Naive thymus-derived CD8-positive, alpha-beta T cell (primary cell): ENCODE measurements at regions not wholly inside any gene's neighbourhood (a gene's known extent, or its start where the extent isn't known, plus 50 kb on each side); places are given as distances from the start of the nearest gene placed in this dataset.

ENCODE experiments used
- ATAC-seq, 2 donors: fragments of 150-1000 bp; cut with Tn5 transposase in 1 of 2; sonication (Bioruptor Pico), chemical (Tn5 transposase) in 1 of 2; 1 replicate in 1 of 2; 2 replicates in 1 of 2; pipeline ENCODE4 v1.10.0; 2021; ENCODE audit warnings: mild to moderate bottlenecking in 2 of 2, moderate library complexity in 2 of 2
- POLR2A ChIA-PET: fragments of 350-600 bp; sonication (Branson Sonifier 250); formaldehyde crosslinking; loops from one replicate; lab custom pipeline; 2021; ENCODE audit warnings: antibody characterized with exemption; lab: Charles Lee
- DNase-seq, 10 donors: peaks; one replicate each; pipeline versions ENCODE4 v3.0.0 to v3.0.0-alpha.2; 2020 to 2022
- H3K27ac Mint-ChIP-seq, 10 donors: one replicate each; pipeline ENCODE4 v1.8.0; 2020 to 2022; ENCODE audit warnings: mild to moderate bottlenecking in 10 of 10, mixed read lengths in 10 of 10, moderate library complexity in 4 of 10, inconsistent platforms in 1 of 10
- H3K27me3 Mint-ChIP-seq, 5 donors: one replicate each; pipeline ENCODE4 v1.8.0; 2021 to 2022; ENCODE audit warnings: mixed read lengths in 5 of 5
- H3K36me3 Mint-ChIP-seq, 3 donors: one replicate each; pipeline ENCODE4 v1.8.0; 2020 to 2022; ENCODE audit warnings: mixed read lengths in 3 of 3, mild to moderate bottlenecking in 2 of 3, inconsistent platforms in 1 of 3
- H3K4me1 Mint-ChIP-seq, 4 donors: one replicate each; pipeline ENCODE4 v1.8.0; 2021 to 2022; ENCODE audit warnings: mixed read lengths in 4 of 4
- H3K4me3 Mint-ChIP-seq, 10 donors: one replicate each; pipeline ENCODE4 v1.8.0; 2020 to 2022; ENCODE audit warnings: mild to moderate bottlenecking in 10 of 10, mixed read lengths in 10 of 10, moderate library complexity in 6 of 10, inconsistent platforms in 1 of 10
- H3K9me3 Mint-ChIP-seq, 9 donors: one replicate each; pipeline ENCODE4 v1.8.0; 2020 to 2022; ENCODE audit warnings: mixed read lengths in 9 of 9, mild to moderate bottlenecking in 3 of 9, inconsistent platforms in 1 of 9, moderate library complexity in 1 of 9

GRCh38 chr10:33460505-33461294, 126.2 kb upstream of the NRP1 start:
- no peak for ATAC-seq
- Mint-ChIP-seq H3K36me3 (no peaks in the 10 kb centered on the region), H3K4me3 (no peak overlapping the region), H3K9me3 (no peaks in the 10 kb centered on the region), H3K27ac (no peak overlapping the region), H3K27me3 (peaks cover 0 to 4% (median 0%) of the 10 kb centered on the region in 5 donors), H3K4me1 (no peaks in the 10 kb centered on the region)
- no peak for DNase-seq
- POLR2A ChIA-PET = no interaction called here

GRCh38 chr10:33459602-33460001, 125.1 kb upstream of the NRP1 start:
- no peaks in the 10 kb centered on the region for H3K4me1 Mint-ChIP-seq

GRCh38 chr10:33455029-33455428, 120.6 kb upstream of the NRP1 start:
- H3K4me1 Mint-ChIP-seq = no peaks in the 10 kb centered on the region
- POLR2A ChIA-PET = no interaction called here
- DNase-seq = no peak
- no peak overlapping the region for H3K27ac Mint-ChIP-seq
- no peak overlapping the region for H3K4me3 Mint-ChIP-seq
- H3K9me3 Mint-ChIP-seq = peaks cover 0 to 10% (median 4%) of the 10 kb centered on the region in 9 donors
- H3K27me3 Mint-ChIP-seq = peaks cover 0 to 5% (median 0%) of the 10 kb centered on the region in 5 donors
- no peak for ATAC-seq
- H3K36me3 Mint-ChIP-seq = peaks cover 0 to 6% (median 2%) of the 10 kb centered on the region in 3 donors

More at GRCh38 chr10:33459602-33460001, 125.1 kb upstream of the NRP1 start:
- ATAC-seq = no peak
- Mint-ChIP-seq H3K4me3 (no peak overlapping the region), H3K27ac (no peak overlapping the region), H3K36me3 (no peaks in the 10 kb centered on the region), H3K9me3 (no peaks in the 10 kb centered on the region), H3K27me3 (peaks cover 0 to 4% (median 0%) of the 10 kb centered on the region in 5 donors)
- POLR2A ChIA-PET = no interaction called here
- DNase-seq = no peak

GRCh38 chr10:33454554-33454953, 120.1 kb upstream of the NRP1 start:
- POLR2A ChIA-PET = no interaction called here
- Mint-ChIP-seq H3K27ac (no peak overlapping the region), H3K9me3 (peaks cover 0 to 10% (median 4%) of the 10 kb centered on the region in 9 donors), H3K4me1 (no peaks in the 10 kb centered on the region), H3K27me3 (peaks cover 0 to 6% (median under 1%) of the 10 kb centered on the region in 5 donors), H3K36me3 (peaks cover 0 to 6% (median 2%) of the 10 kb centered on the region in 3 donors), H3K4me3 (no peak overlapping the region)
- no peak for DNase-seq
- ATAC-seq = no peak

- Mint-ChIP-seq H3K27me3 (peaks cover 0 to 9% (median 3%) of the 10 kb centered on the region in 5 donors), H3K4me3 (no peak overlapping the region), H3K36me3 (peaks cover 0 to 6% (median 2%) of the 10 kb centered on the region in 3 donors), H3K9me3 (peaks cover 0 to 10% (median 4%) of the 10 kb centered on the region in 9 donors), H3K4me1 (no peaks in the 10 kb centered on the region), H3K27ac (no peak overlapping the region)
- ATAC-seq (no peak), DNase-seq (no peak)
- POLR2A ChIA-PET = no interaction called here
Measured at GRCh38 chr10:33453081-33454025, 118.9 kb upstream of the NRP1 start.

GRCh38 chr10:33448421-33449140, 114.1 kb upstream of the NRP1 start:
- Mint-ChIP-seq H3K9me3 (peaks cover 0 to 10% (median 4%) of the 10 kb centered on the region in 9 donors), H3K4me3 (no peak overlapping the region), H3K27me3 (peaks cover 0 to 21% (median 3%) of the 10 kb centered on the region in 5 donors), H3K36me3 (peaks cover 0 to 6% (median 2%) of the 10 kb centered on the region in 3 donors), H3K4me1 (no peaks in the 10 kb centered on the region), H3K27ac (no peak overlapping the region)
- no peak for ATAC-seq
- DNase-seq = no peak
- POLR2A ChIA-PET = no interaction called here

GRCh38 chr10:33441561-33441960, 107.1 kb upstream of the NRP1 start:
- H3K4me3 Mint-ChIP-seq = no peak overlapping the region
- peaks cover 0 to 4% (median 0%) of the 10 kb centered on the region in 9 donors for H3K9me3 Mint-ChIP-seq
- peaks cover 11 to 26% (median 13%) of the 10 kb centered on the region in 5 donors for H3K27me3 Mint-ChIP-seq
- H3K36me3 Mint-ChIP-seq = peaks cover 0 to 5% (median 0%) of the 10 kb centered on the region in 3 donors
- POLR2A ChIA-PET = no interaction called here
- H3K4me1 Mint-ChIP-seq = no peaks in the 10 kb centered on the region
- no peak for ATAC-seq
- DNase-seq = no peak
- no peak overlapping the region for H3K27ac Mint-ChIP-seq

GRCh38 chr10:33434933-33435332, 100.5 kb upstream of the NRP1 start:
- H3K4me3 Mint-ChIP-seq = no peak overlapping the region
- DNase-seq (no peak), ATAC-seq (no peak)
- POLR2A ChIA-PET = no interaction called here
- no peak overlapping the region for H3K27ac Mint-ChIP-seq
- H3K4me1 Mint-ChIP-seq = no peaks in the 10 kb centered on the region
- peaks cover 0 to 5% (median 0%) of the 10 kb centered on the region in 3 donors for H3K36me3 Mint-ChIP-seq
- H3K27me3 Mint-ChIP-seq = peaks cover 9 to 19% (median 13%) of the 10 kb centered on the region in 5 donors
- peaks cover 0 to 4% (median 0%) of the 10 kb centered on the region in 9 donors for H3K9me3 Mint-ChIP-seq

GRCh38 chr10:33428682-33429081, 94.2 kb upstream of the NRP1 start:
- no peaks in the 10 kb centered on the region for H3K9me3 Mint-ChIP-seq
- H3K36me3 Mint-ChIP-seq = no peaks in the 10 kb centered on the region
- H3K4me3 Mint-ChIP-seq = no peak overlapping the region
- ATAC-seq = no peak
- no peak for DNase-seq
- no peaks in the 10 kb centered on the region for H3K4me1 Mint-ChIP-seq
- POLR2A ChIA-PET = no interaction called here
- no peak overlapping the region for H3K27ac Mint-ChIP-seq
- peaks cover 0 to 20% (median 10%) of the 10 kb centered on the region in 5 donors for H3K27me3 Mint-ChIP-seq

- DNase-seq = no peak
- Mint-ChIP-seq H3K27me3 (peaks cover 0 to 25% (median 14%) of the 10 kb centered on the region in 5 donors), H3K36me3 (no peaks in the 10 kb centered on the region), H3K27ac (no peak overlapping the region), H3K4me3 (no peak overlapping the region), H3K9me3 (no peaks in the 10 kb centered on the region), H3K4me1 (peaks cover 0 to 4% (median 1%) of the 10 kb centered on the region in 4 donors)
- POLR2A ChIA-PET = no interaction called here
- no peak for ATAC-seq
Measured at GRCh38 chr10:33423154-33423529, 88.7 kb upstream of the NRP1 start.

- H3K9me3 Mint-ChIP-seq = no peaks in the 10 kb centered on the region
- H3K27me3 Mint-ChIP-seq = peaks cover 0 to 25% (median 14%) of the 10 kb centered on the region in 5 donors
- H3K27ac Mint-ChIP-seq = no peak overlapping the region
- no peak overlapping the region for H3K4me3 Mint-ChIP-seq
- H3K36me3 Mint-ChIP-seq = no peaks in the 10 kb centered on the region
- no peak for DNase-seq
- peaks cover 0 to 4% (median 1%) of the 10 kb centered on the region in 4 donors for H3K4me1 Mint-ChIP-seq
- no peak for ATAC-seq
- POLR2A ChIA-PET = no interaction called here
Measured at GRCh38 chr10:33422471-33423153, 88.1 kb upstream of the NRP1 start.
